ENCODE measurements at regions not wholly inside any gene's neighbourhood (a gene's known extent, or its start where the extent isn't known, plus 50 kb on each side); places are given as distances from the start of the nearest gene placed in this dataset.
A peak's percentile ranks its signal among the peaks of the same experiment; 100 is the strongest.
"Not testable (repeated sequence)": the region's sequence is repeated elsewhere in the genome, so short reads cannot be mapped to it uniquely, and the experiment has no call there.

DNA sequence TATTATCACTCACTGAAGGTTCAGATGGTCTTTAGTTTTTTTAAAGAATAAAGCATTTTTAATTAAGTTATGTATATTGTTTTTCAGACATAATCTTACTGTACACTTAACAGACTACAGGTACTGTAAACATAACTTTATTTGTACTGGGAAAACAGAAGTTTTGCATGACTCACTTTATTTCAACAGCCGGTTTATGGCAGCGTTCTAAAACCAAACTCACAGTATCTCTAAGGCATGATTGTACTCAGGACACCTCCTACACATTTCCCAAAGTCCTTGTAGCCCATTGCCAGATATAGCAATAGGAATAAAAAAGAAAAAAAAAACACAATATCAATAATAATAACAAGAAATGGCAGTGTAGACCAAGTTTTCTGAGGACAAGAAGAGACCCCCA is 1341.4 kb downstream of the FSCB start:
- DNase-seq (ENCODE audit: low spot score): no peak

DNA sequence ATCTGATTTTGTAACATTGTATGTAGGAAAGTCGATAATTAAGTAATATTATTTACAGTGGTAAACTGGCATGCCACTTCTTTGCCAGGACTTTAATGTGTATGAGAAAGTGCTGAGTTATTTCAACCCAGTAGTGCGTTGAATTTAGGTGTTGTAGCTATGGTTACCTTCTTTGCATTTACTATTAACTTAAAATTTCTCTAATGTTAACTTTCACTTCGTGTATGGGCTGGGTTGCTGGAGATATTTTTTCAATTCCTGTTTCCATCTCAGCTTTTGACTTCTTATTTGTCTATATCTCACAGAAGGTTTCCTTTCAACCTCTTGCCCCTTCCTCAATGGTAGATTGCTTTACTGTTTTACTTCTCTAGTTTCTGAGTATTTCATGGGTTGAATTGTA is 1345.6 kb downstream of the FSCB start:
- no peak for DNase-seq (ENCODE audit: low spot score)

DNA sequence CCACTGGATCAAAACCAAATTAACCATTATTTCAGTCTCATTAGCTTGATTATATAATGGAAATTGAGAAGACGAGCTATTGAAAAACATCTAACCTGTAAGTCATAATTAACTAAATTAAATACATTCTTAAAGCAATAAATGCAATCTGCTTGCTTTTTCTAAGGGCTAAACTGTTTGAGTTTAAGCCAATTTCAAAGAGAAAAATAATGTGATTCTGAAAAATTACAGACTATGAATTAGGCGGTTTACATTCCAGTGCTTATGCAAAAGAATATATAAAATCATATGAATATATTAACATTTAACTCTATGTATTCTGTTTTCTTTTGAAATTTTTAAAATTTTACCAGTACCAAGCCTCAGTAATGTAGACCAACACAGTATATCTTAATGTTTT is 1349.4 kb downstream of the FSCB start:
- no peak for DNase-seq (ENCODE audit: low spot score)

DNA sequence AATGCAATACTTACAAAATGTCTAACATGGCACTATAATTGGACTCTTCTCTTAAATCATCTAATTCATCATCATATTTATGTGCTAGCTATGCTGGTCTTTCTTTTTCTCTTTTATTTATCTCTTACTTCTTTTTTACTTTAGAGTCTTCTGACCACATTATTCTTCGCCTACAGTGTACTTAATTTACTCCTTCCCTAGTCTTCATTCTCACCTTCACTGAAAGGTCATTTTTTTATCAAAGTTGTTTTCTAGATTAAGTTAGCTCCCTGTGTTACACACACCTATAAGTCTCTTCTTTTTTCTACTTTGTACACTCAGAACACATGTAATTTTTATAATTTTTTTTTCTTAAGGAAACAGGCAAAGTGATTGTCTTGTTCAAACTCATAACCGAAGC is 1351.2 kb downstream of the FSCB start:
- no peak for DNase-seq (ENCODE audit: low spot score)

DNA sequence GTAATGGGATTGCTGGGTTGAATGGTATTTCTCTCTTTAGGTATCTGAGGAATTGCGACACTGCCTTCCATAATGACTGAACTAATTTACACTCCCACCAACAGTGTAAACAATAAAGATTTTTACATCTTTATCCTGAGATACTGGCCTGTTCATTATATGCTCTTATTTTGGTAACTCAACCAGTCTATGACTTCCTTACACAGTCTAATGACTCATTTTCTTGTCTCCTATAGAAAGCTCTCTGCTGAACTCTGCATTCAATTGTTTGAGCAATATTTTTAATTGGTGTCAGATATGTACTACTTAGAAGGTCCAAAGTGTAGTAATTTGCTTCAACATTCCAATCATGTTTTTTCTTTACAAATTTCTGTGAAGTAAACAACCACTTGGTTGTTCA is 1351.8 kb downstream of the FSCB start:
- DNase-seq (ENCODE audit: low spot score): no peak

DNA sequence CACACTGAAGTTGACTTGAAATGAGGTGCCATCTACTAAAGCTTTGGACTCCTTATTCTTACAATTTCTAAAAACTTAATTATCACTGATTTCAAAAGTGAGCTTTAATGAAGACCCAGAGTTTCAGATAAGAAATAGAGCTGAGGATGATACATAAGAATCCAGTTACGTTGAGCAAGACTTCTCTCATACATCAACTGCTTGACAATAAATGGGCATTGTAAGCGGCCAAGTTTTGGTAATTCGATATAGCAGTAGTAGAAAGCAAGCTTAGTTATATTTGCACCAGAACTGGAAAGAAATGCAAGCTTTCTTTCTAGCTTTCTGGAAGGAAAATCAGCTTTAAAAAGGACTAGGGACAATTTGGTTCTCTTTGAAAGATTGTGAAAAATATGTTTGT is 1359.6 kb downstream of the FSCB start:
- no peak for DNase-seq (ENCODE audit: low spot score)

DNA sequence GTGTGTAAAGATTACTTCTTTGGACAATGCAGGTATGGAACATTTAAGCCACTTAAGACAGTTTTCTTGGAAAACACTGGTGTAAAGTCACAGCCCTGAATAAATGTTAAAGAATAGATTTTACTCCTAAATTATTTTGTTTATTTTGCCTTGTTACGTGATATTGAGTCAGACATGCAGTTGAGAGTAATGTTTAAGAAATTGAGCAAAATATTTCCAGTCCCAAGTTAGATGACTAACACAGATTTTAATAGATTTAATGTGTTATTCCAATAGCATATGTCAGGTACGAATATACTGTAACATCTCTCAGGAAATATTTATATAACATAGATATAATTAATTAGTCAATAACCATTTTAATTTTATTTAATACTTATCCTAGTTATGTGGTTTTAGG is 1361.7 kb downstream of the FSCB start:
- no peak for DNase-seq (ENCODE audit: low spot score)

DNA sequence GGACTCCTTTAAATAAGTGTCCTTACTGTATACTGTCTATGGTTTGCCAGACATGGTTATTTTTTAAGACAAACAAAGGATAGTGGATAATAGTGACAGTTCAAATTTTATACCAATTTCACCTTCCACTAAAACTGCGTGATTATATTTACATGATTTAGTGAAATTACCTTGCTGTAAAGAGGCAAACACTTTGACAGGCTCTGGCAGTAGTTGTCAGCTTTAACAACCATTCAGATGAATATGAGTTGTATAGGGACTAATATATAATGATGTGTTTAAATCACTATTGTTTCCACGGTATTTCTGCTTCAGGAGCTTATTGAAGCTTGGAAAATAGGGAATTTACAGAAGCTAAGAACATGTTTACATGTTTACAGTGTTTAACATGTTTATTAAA is 1364.0 kb downstream of the FSCB start:
- DNase-seq (ENCODE audit: low spot score): no peak

DNA sequence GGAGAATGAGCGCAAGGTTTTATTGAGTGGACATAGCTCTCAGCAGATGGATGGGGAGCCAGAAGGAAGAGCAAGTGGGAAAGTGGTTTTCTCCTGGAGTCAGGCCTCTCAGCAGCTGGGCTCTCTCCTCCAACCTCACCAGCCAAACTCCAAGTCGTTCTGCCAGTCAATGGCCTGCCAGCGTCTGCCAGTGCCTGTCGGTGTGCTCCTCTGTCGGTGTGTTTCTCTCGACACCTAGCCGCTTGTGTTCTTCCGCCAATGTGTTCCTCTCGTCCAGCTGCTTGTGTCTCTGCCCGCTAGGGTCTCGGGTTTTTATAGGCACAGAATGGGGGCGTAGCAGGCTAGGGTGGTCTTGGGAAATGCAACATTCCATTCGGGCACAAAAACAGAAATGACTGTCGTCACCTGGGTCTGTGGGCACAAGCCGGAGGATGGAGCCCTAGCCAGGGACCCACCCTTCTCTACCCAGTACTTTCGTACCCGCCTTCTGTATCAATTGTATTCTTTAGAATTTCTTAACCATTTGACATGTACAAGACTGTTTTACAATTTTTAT is 1365.4 kb downstream of the FSCB start:
- no peak for DNase-seq (ENCODE audit: low spot score)

DNA sequence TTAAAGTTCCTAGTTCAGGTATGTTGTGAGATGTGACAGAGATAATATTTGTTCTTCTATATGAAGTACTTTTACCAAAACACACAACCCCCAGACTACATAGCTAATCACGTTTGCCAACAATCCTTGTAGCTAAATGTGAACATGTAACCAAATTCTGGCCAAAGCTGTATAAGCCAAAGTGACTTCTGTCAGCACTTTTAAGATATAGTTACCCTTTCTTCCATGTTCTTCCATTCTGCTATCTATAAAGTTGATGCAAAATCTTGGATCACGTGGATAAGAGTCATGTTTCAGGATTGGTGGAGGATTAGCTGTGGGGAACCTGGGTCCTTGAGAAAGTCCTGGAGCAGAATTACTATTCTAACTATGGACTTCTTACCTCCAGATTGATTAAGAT is 1366.6 kb downstream of the FSCB start:
- no peak for DNase-seq (ENCODE audit: low spot score)

DNA sequence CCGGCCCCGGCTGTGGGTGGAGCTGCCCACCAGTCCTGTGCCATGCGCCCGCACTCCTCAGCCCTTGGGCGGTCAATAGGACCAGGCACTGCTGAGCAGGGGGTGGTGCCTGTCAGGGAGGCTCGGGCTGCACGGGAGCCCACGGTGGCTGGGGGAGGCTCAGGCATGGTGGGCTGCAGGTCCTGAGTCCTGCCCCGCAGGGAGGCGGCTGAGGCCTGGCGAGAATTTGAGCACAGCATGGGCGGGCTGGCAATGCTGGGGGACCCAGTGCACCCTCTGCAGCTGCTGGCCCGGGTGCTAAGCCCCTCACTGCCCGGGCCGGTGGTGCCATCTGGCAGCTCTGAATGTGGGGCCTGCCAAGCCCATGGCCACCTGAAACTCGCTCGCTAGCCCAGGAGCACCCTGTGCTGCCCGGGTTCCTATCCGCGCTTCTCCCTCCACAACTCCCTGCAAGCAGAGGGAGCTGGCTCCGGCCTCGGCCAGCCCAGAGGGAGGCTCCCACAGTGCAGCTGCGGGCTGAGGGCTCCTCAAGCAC is 1371.1 kb downstream of the FSCB start:
- no peak for DNase-seq (ENCODE audit: low spot score)

DNA sequence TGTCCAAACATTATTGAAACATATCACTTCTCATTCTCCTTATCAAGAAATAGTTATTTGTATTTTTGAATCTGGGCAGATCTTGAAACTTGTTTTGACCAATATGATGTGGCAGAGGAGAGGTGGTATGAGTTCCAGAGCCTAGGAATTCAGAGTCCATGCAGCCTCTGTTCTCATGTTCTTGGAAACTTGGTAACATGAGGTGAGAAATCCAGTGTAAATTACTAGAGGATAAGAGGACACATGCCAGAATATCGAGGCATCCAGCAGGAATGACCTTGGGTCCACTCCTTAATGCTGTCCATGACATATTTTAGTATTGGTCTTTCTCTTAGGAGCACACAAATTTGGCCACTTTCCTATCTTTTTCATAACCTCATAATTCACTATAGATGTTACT is 1374.6 kb downstream of the FSCB start:
- DNase-seq (ENCODE audit: low spot score): peak; percentile 3

DNA sequence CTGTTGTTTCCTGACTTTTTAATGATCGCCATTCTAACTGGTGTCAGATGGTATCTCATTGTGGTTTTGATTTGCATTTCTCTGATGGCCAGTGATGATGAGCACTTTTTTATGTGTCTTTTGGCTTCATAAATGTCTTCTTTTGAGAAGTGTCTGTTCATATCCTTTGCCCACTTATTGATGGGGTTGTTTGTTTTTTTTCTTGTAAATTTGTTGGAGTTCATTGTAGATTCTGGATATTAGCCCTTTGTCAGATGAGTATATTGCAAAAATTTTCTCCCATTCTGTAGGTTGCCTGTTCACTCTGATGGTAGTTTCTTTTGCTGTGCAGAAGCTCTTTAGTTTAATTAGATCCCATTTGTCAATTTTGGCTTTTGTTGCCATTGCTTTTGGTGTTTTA is 1378.7 kb downstream of the FSCB start:
- DNase-seq (ENCODE audit: low spot score): not testable (repeated sequence)

DNA sequence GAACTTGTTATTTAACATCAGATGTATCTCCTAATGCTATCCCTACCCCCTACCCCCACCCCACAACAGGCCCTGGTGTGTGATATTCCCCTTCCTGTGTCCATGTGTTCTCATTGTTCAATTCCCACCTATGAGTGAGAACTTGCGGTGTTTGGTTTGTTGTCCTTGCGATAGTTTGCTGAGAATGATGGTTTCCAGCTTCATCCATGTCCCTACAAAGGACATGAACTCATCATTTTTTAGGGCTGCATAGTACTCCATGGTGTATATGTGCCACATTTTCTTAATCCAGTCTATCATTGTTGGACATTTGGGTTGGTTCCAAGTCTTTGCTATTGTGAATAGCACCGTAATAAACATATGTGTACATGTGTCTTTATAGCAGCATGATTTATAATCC is 1379.2 kb downstream of the FSCB start:
- DNase-seq (ENCODE audit: low spot score): not testable (repeated sequence)

DNA sequence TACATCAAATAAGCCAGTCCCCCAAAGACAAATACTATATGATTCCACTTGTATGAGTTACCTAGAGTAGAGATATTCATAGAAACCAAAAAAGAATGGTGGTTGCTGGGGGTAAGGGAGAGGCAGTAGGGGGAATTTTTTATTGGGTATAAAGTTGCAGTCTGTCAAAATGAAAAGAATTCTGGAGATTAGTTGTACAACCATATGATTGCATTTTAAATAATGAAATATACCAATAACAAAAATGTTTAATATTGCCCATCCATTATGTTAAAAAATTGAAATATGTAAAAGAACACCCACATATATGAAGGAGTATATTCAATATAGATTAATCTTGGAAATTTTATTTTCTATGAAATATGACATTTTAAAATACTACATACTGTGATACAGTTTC is 1383.5 kb downstream of the FSCB start:
- DNase-seq (ENCODE audit: low spot score): no peak

DNA sequence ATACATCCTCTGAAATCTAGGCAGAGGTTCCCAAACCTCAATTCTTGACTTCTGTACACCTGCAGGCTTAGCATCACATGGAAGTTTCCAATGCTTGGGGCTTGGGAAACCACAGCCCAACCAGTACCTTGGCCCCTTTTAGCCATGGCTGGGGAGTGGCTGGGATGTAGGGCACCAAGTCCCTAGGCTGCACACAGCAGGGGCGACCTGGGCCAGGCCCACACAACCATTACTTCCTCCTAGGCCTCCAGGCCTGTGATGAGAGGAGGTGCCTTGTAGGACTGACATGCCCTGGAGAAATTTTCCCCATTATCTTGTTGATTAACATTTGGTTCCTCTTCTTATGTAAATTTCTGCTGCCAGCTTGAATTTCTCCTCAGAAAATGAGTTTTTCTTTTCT is 1387.4 kb downstream of the FSCB start:
- no peak for DNase-seq (ENCODE audit: low spot score)

DNA sequence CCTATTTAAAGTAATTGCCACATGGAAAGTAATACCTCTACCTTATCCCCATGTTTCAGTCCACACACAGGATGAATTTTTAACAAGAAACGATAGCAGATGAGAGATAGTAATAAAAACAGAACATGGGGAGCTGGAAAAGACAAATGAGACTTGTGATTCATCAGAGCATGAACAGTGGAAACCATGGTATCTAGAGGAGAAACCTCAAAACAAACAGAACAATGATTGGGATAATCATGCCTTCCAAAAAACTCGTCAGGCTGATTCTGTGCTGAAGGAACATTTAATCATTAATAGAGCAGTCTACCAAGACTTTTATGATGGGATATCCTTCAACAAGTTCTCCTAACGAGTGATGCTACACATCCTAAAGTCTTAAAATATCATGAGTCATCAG is 1390.7 kb downstream of the FSCB start:
- no peak for DNase-seq (ENCODE audit: low spot score)

DNA sequence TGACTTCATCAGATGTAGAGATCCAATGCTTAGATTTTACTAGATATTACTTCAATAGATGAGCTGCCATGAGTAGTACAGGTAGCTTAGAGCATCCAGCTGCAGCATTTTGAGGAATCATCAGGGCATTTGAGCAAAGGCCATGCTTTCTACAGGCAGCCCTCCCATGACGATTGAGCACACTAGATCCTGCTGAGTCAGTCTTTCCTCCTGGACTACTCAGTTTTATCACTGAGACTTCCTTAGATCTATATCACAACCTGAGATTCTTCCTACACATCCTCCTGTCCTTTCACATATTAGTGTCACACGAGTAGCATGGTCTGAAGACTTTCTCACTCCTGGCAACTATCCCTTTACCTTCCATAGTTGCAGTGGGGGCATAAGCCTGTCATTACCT is 1401.8 kb downstream of the FSCB start:
- DNase-seq (ENCODE audit: low spot score): no peak

DNA sequence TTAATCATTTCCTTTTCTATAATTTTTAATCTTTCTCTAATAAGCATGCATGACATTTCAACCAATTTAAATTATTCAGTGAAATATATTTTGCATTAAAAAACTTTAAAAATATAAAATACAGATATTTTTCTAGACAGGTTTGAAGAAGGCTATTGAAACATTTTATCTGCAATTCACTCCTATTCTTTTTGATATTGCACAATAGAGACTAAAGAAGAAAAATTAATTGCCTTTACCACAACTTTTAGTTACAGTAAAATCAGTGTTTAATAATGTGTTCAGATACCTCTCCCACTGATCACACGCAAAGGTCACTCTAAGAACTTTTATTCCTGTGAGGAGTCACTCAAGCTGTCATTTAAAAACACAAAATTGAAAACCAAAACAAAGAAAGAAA is 1416.7 kb downstream of the FSCB start:
- DNase-seq (ENCODE audit: low spot score): no peak

DNA sequence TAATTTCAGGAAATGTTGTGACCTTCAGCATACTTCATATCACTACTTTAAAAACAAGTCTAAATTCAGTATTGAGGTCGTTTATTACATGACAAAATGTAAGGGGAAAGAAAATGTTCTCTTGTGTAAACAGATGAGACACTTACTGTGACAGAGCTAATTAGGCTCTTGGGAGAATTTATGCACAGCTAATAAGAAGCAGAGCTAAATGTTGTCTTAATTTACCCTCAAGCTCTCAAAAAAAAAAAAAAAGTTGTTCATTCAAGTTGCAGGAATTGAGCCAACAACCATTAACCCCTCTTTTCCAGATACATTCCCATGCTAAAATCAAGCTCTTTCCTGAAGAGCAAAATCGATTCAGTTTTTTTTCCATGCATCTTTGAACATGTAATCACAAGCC is 1419.4 kb downstream of the FSCB start:
- no peak for DNase-seq (ENCODE audit: low spot score)

DNA sequence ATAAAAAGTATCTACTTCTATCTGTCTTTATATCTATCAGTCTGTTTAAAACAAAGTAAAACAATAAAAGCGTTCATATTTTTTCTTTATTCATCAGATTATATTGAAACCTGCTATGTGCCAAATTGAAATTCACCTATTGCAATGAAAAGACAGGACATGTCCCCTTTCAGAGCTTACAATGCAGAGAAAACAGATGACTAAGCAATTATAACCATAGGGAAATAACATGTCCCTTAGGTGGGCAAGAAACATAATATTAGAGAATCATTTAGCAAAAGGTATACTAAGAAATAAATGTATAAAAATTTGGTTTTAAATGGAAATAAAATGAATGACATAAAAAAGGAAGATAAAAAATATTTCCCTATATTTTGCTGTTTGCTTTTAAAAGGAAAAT is 1421.3 kb downstream of the FSCB start:
- no peak for DNase-seq (ENCODE audit: low spot score)

DNA sequence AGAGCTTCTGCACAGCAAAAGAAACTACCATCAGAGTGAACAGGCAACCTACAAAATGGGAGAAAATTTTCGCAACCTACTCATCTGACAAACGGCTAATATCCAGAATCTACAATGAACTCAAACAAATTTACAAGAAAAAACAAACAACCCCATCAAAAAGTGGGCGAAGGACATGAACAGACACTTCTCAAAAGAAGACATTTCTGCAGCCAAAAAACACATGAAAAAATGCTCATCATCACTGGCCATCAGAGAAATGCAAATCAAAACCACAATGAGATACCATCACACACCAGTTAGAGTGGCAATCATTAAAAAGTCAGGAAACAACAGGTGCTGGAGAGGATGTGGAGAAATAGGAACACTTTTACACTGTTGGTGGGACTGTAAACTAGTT is 1439.7 kb downstream of the FSCB start:
- not testable (repeated sequence) for DNase-seq (ENCODE audit: low spot score)

DNA sequence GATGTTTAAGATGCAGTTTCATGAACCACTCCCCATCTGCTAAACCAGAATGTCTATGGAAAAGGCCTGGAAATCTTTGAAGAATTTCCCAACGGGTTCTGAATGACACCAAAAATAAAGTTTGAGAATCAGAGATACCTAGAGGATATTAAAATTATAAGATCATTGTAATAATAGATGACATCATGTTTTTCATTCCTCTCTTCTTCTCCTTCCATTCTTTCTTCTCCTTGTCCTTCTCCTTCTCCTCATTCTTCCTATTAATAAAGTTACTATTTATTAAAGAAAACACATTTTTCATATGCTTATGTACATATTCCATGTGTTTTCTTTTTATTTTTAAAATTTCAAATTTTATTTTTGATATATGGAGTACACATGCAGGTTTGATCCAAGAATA is 1449.4 kb downstream of the LRFN5 start:
- no peak for DNase-seq (ENCODE audit: low spot score)

DNA sequence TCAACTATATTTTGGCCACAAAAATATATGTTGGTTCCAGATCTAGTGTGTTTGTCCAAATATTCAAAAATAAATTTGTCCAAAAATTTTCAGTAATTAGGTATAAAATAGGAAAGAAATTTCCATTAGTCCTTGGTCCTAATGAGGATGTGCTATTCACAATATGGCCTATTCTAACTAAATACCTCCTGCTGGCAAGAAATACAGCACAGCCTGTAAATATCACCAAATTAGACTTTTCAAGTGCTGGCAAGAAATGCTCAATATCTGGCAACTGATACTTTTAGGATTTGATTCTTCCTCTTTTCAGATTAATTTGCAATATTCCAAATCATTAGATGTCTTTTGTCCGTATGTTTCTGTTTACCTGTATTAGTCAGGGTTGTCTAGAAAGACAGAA is 1446.2 kb downstream of the LRFN5 start:
- DNase-seq (ENCODE audit: low spot score): no peak

DNA sequence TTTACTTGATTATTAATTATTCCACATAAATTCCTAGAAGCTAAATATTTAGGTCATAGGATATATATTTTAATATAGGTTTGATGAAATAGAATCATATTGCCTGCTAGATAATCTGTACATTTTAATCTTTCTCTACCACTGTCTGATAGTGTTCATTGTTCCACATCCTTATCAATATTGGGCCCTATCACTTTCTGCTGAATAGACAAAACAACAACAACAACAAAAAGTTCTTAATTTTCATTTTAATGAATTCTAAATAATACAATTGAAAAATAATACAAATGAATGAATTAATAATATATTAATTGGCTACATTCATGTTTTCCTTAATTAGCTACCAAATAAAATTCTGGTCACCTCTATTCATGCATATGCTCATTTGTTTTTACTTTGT is 1437.2 kb downstream of the LRFN5 start:
- DNase-seq (ENCODE audit: low spot score): no peak

Measured in HuH-7 (cell line).